HL-60 (cell line): ENCODE measurements at regions not wholly inside any gene's neighbourhood (a gene's known extent, or its start where the extent isn't known, plus 50 kb on each side); places are given as distances from the start of the nearest gene placed in this dataset.

ENCODE experiments used
- CTCF ChIP-seq: IDR thresholded peaks from one replicate; pipeline ENCODE4 v1.5.1; 2011; ENCODE audit warnings: low read length, control low read depth, inconsistent platforms; ENCODE audit not compliant: insufficient read depth
- GABPA ChIP-seq: IDR thresholded peaks from 2 replicates; pipeline ENCODE4 v1.6.1; 2012; ENCODE audit warnings: low read depth
- POLR2AphosphoS5 ChIP-seq: IDR thresholded peaks from 2 replicates; pipeline ENCODE4 v1.6.1; 2012; ENCODE audit warnings: low read depth
- REST ChIP-seq: IDR thresholded peaks from 2 replicates; pipeline ENCODE4 v1.6.1; 2012; ENCODE audit warnings: low read depth; ENCODE audit not compliant: insufficient replicate concordance

GRCh38 chr9:12958279-12958678 lies 183.5 kb downstream of the LURAP1L start:
- no peak for TF ChIP-seq CTCF
- no peak for TF ChIP-seq POLR2AphosphoS5
- TF ChIP-seq REST, result no peak
- no peak for TF ChIP-seq GABPA
